ENCODE measurements at regions not wholly inside any gene's neighbourhood (a gene's known extent, or its start where the extent isn't known, plus 50 kb on each side); places are given as distances from the start of the nearest gene placed in this dataset.

- intact Hi-C loops (cut with micrococcal nuclease): no loop called here
- DNase-seq: no peak
- Histone ChIP-seq H3K9me3 (ENCODE audit: control extremely low read depth in 1 of 3, control insufficient read depth in 2 of 3, insufficient read depth in 1 of 3, low read length in 2 of 3) (no peaks in the 10 kb centered on the region), H2AFZ (ENCODE audit: insufficient read depth, low read depth, low read length, poor library complexity, severe bottlenecking) (no peak overlapping the region), H3K36me3 (replicated peaks in 1 of 2; ENCODE audit: control extremely low read depth in 1 of 2, control insufficient read depth in 1 of 2, extremely low read depth in 1 of 2, insufficient read depth in 2 of 2, low read length in 1 of 2) (no peaks in the 10 kb centered on the region), H4K20me1 (ENCODE audit: control insufficient read depth, insufficient read depth, low read length, poor library complexity, severe bottlenecking) (no peaks in the 10 kb centered on the region), H3K27ac (ENCODE audit: low read length in 2 of 2) (no peak overlapping the region), H3K27me3 (replicated peaks in 1 of 4; ENCODE audit: control extremely low read depth in 1 of 4, control insufficient read depth in 3 of 4, insufficient read depth in 4 of 4, low read length in 3 of 4) (peaks cover 0 to 2% (median 0%) of the 10 kb centered on the region in 4 experiments), H3K4me3 (ENCODE audit: control extremely low read depth in 1 of 5, extremely low read depth in 1 of 5, insufficient read depth in 1 of 5, low read depth in 2 of 5, low read length in 4 of 5) (no peak overlapping the region), H3K9ac (ENCODE audit: low read length) (no peak overlapping the region), H3K79me2 (ENCODE audit: control insufficient read depth, insufficient read depth, low read length) (no peaks in the 10 kb centered on the region), H3K4me1 (ENCODE audit: control insufficient read depth in 2 of 2, insufficient read depth in 2 of 2, low read length in 2 of 2) (no peaks in the 10 kb centered on the region), H3K4me2 (replicated peaks; ENCODE audit: low read depth, low read length, poor library complexity, severe bottlenecking) (no peak overlapping the region)
- TF ChIP-seq EZH2 (IDR thresholded peaks at IDR 0.05; ENCODE audit: borderline replicate concordance, insufficient read depth, low read depth, low read length, poor library complexity, severe bottlenecking) (no peak), CTCF (IDR thresholded peaks at IDR 0.05) (no peak)
- no peaks in the 10 kb centered on the region for H3K4me1 Mint-ChIP-seq
- POLR2A ChIA-PET: no interaction called here
- no peak for ATAC-seq (ENCODE audit: low read depth)
- WGBS (ENCODE audit: insufficient coverage): 69% methylated on average over 7 of the region's 10 CpGs
- H3K27ac Mint-ChIP-seq: no peak overlapping the region
- peaks cover 19% of the 10 kb centered on the region for H3K27me3 Mint-ChIP-seq
- CTCF ChIA-PET: no interaction called here
- H3K4me3 Mint-ChIP-seq: no peak overlapping the region
- H3K9me3 Mint-ChIP-seq (ENCODE audit: insufficient read depth): no peaks in the 10 kb centered on the region
Observed at GRCh38 chr1:34627465-34628240, 127.2 kb upstream of the GJB5 start.

GRCh38 chr1:34631126-34631525 lies 123.7 kb upstream of the GJB5 start:
- H3K4me1 Mint-ChIP-seq: no peaks in the 10 kb centered on the region

More at GRCh38 chr1:34631126-34631525, 123.7 kb upstream of the GJB5 start:
- H3K4me1 ChIP-seq (ENCODE audit: control insufficient read depth in 2 of 2, insufficient read depth in 2 of 2, low read length in 2 of 2): no peaks in the 10 kb centered on the region
- Mint-ChIP-seq H3K4me3 (no peak overlapping the region), H3K9me3 (ENCODE audit: insufficient read depth) (no peaks in the 10 kb centered on the region), H3K27me3 (peaks cover 5% of the 10 kb centered on the region), H3K27ac (no peak overlapping the region)
- no peak overlapping the region for H3K9ac ChIP-seq (ENCODE audit: low read length)
- H3K4me2 ChIP-seq (replicated peaks; ENCODE audit: low read depth, low read length, poor library complexity, severe bottlenecking): no peak overlapping the region
- H3K79me2 ChIP-seq (ENCODE audit: control insufficient read depth, insufficient read depth, low read length): no peaks in the 10 kb centered on the region
- peaks cover 0 to 2% (median 0%) of the 10 kb centered on the region in 4 experiments for H3K27me3 ChIP-seq (replicated peaks in 1 of 4; ENCODE audit: control extremely low read depth in 1 of 4, control insufficient read depth in 3 of 4, insufficient read depth in 4 of 4, low read length in 3 of 4)
- WGBS (ENCODE audit: insufficient coverage): 100% methylated on average over 1 of the region's 2 CpGs
- no peaks in the 10 kb centered on the region for H3K9me3 ChIP-seq (ENCODE audit: control extremely low read depth in 1 of 3, control insufficient read depth in 2 of 3, insufficient read depth in 1 of 3, low read length in 2 of 3)
- ChIA-PET POLR2A (no interaction called here), CTCF (no interaction called here)
- intact Hi-C loops (cut with micrococcal nuclease): no loop called here
- H3K4me3 ChIP-seq (ENCODE audit: control extremely low read depth in 1 of 5, extremely low read depth in 1 of 5, insufficient read depth in 1 of 5, low read depth in 2 of 5, low read length in 4 of 5): no peak overlapping the region
- DNase-seq: no peak
- no peaks in the 10 kb centered on the region for H4K20me1 ChIP-seq (ENCODE audit: control insufficient read depth, insufficient read depth, low read length, poor library complexity, severe bottlenecking)
- no peak overlapping the region for H2AFZ ChIP-seq (ENCODE audit: insufficient read depth, low read depth, low read length, poor library complexity, severe bottlenecking)
- TF ChIP-seq EZH2 (IDR thresholded peaks at IDR 0.05; ENCODE audit: borderline replicate concordance, insufficient read depth, low read depth, low read length, poor library complexity, severe bottlenecking) (no peak), CTCF (IDR thresholded peaks at IDR 0.05) (no peak)
- H3K27ac ChIP-seq (ENCODE audit: low read length in 2 of 2): no peak overlapping the region
- ATAC-seq (ENCODE audit: low read depth): no peak
- no peaks in the 10 kb centered on the region for H3K36me3 ChIP-seq (replicated peaks in 1 of 2; ENCODE audit: control extremely low read depth in 1 of 2, control insufficient read depth in 1 of 2, extremely low read depth in 1 of 2, insufficient read depth in 2 of 2, low read length in 1 of 2)

Measured in B cell (primary cell).